ENCODE measurements at regions not wholly inside any gene's neighbourhood (a gene's known extent, or its start where the extent isn't known, plus 50 kb on each side); places are given as distances from the start of the nearest gene placed in this dataset.

DNA sequence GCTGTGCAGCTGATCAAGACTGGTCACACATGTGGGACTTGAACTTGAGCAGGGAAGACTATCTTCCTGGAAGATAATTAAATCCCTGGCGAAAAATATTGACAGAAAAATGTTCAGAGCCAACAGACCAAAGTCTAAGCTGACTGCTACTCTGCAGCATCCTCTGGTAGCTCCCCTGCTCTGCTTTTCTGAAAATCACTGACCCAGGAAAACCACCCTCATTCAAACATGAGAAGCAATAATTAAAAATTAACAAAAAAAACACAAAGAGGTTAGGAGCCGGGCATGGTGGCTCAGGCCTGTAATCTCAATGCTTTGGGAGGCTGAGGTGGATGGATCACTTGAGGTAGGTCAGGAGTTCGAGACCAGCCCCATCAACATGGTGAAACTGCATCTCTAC, 151.9 kb downstream of the SCG2 start:
- H3K4me3 Mint-ChIP-seq (ENCODE audit: unreplicated experiment) = no peak overlapping the region
- H3K36me3 Mint-ChIP-seq (ENCODE audit: unreplicated experiment) = peaks cover 4% of the 10 kb centered on the region
- H3K27me3 Mint-ChIP-seq (ENCODE audit: unreplicated experiment) = no peaks in the 10 kb centered on the region
- TF ChIP-seq, protein P1, sequence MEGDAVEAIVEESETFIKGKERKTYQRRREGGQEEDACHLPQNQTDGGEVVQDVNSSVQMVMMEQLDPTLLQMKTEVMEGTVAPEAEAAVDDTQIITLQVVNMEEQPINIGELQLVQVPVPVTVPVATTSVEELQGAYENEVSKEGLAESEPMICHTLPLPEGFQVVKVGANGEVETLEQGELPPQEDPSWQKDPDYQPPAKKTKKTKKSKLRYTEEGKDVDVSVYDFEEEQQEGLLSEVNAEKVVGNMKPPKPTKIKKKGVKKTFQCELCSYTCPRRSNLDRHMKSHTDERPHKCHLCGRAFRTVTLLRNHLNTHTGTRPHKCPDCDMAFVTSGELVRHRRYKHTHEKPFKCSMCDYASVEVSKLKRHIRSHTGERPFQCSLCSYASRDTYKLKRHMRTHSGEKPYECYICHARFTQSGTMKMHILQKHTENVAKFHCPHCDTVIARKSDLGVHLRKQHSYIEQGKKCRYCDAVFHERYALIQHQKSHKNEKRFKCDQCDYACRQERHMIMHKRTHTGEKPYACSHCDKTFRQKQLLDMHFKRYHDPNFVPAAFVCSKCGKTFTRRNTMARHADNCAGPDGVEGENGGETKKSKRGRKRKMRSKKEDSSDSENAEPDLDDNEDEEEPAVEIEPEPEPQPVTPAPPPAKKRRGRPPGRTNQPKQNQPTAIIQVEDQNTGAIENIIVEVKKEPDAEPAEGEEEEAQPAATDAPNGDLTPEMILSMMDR (IDR thresholded peaks at IDR 0.05; ENCODE audit: partially characterized antibody, unreplicated experiment) = no peak
- no peaks in the 10 kb centered on the region for H3K4me1 Mint-ChIP-seq (ENCODE audit: low read depth, unreplicated experiment)
- H3K9me3 Mint-ChIP-seq (ENCODE audit: unreplicated experiment) = no peaks in the 10 kb centered on the region
- no peak overlapping the region for H3K27ac Mint-ChIP-seq (ENCODE audit: unreplicated experiment)
- DNase-seq = no peak

DNA sequence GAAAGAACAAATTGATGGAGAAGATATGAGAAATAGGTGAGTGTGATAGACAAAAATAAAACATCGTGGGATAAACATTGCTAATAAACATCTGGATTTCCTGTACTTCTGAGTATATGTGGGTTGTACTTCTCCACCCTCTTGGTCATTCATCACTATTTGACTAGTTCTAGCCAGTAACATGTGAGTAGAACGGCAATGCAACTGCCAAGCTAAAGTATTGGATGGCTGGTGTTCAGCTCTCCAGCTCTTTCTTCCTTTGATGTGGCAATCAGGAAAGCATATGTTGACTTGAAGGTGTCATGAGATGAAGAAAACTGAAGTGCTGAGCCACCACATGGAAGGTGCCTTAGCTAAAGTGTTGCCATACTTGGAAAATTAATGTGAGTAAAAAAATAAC, 144.9 kb downstream of the SCG2 start:
- H3K4me1 Mint-ChIP-seq (ENCODE audit: low read depth, unreplicated experiment) = no peaks in the 10 kb centered on the region
- no peak for DNase-seq
- H3K27me3 Mint-ChIP-seq (ENCODE audit: unreplicated experiment) = no peaks in the 10 kb centered on the region
- peaks cover 7% of the 10 kb centered on the region for H3K36me3 Mint-ChIP-seq (ENCODE audit: unreplicated experiment)
- TF ChIP-seq, protein P1 (IDR thresholded peaks at IDR 0.05; ENCODE audit: partially characterized antibody, unreplicated experiment) = no peak
- peaks cover 4% of the 10 kb centered on the region for H3K9me3 Mint-ChIP-seq (ENCODE audit: unreplicated experiment)
- no peak overlapping the region for H3K27ac Mint-ChIP-seq (ENCODE audit: unreplicated experiment)
- H3K4me3 Mint-ChIP-seq (ENCODE audit: unreplicated experiment) = no peak overlapping the region

DNA sequence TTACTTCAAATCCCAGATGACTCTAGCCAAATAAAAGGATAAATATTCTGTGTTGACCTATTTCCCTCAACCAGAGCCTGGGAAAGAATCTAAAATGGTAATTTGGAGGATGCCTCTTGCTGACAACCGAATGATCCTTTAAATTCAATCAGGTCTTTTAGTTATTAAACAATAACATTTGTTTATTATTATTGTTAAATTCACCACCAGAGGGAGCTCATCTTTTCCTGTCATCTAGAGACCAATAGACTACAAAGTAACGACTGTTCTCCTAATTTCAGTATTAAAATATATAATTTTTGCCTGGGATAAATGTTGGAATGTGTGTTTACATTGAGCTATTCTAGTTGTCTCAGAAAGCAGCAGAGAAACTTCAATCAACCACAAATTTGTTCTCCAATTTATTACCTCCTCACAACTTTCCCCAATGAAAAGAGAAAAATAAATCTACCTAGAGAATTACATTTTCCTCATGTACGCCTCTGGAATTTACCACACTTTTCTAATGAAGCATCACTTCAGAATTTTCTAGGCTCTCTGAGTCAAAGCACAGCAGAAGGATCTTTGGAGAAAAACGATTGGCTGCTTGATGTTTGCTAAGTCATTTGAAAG, 142.7 kb downstream of the SCG2 start:
- no peak overlapping the region for H3K27ac Mint-ChIP-seq (ENCODE audit: unreplicated experiment)

GRCh38 chr2:223460209-223460608, 142.0 kb downstream of the SCG2 start:
- no peak for DNase-seq
- H3K4me3 Mint-ChIP-seq (ENCODE audit: unreplicated experiment) = no peak overlapping the region
- TF ChIP-seq, protein P1 (IDR thresholded peaks at IDR 0.05; ENCODE audit: partially characterized antibody, unreplicated experiment) = no peak
- H3K27me3 Mint-ChIP-seq (ENCODE audit: unreplicated experiment) = no peaks in the 10 kb centered on the region
- H3K27ac Mint-ChIP-seq (ENCODE audit: unreplicated experiment) = no peak overlapping the region
- no peaks in the 10 kb centered on the region for H3K4me1 Mint-ChIP-seq (ENCODE audit: low read depth, unreplicated experiment)
- peaks cover 5% of the 10 kb centered on the region for H3K9me3 Mint-ChIP-seq (ENCODE audit: unreplicated experiment)
- H3K36me3 Mint-ChIP-seq (ENCODE audit: unreplicated experiment) = peaks cover 13% of the 10 kb centered on the region

More for the DNA sequence above, 142.7 kb downstream of the SCG2 start:
- Mint-ChIP-seq H3K4me3 (ENCODE audit: unreplicated experiment) (no peak overlapping the region), H3K27me3 (ENCODE audit: unreplicated experiment) (no peaks in the 10 kb centered on the region), H3K4me1 (ENCODE audit: low read depth, unreplicated experiment) (no peaks in the 10 kb centered on the region), H3K36me3 (ENCODE audit: unreplicated experiment) (peaks cover 13% of the 10 kb centered on the region), H3K9me3 (ENCODE audit: unreplicated experiment) (peaks cover 5% of the 10 kb centered on the region)
- no peak for DNase-seq
- TF ChIP-seq, protein P1 (IDR thresholded peaks at IDR 0.05; ENCODE audit: partially characterized antibody, unreplicated experiment) = peak; percentile 81

- no peak overlapping the region for H3K27ac Mint-ChIP-seq (ENCODE audit: unreplicated experiment)
- no peak overlapping the region for H3K4me3 Mint-ChIP-seq (ENCODE audit: unreplicated experiment)
- H3K36me3 Mint-ChIP-seq (ENCODE audit: unreplicated experiment) = peaks cover 18% of the 10 kb centered on the region
- TF ChIP-seq, protein P1 (IDR thresholded peaks at IDR 0.05; ENCODE audit: partially characterized antibody, unreplicated experiment) = no peak
- DNase-seq = no peak
- H3K27me3 Mint-ChIP-seq (ENCODE audit: unreplicated experiment) = no peaks in the 10 kb centered on the region
- no peaks in the 10 kb centered on the region for H3K4me1 Mint-ChIP-seq (ENCODE audit: low read depth, unreplicated experiment)
- H3K9me3 Mint-ChIP-seq (ENCODE audit: unreplicated experiment) = peaks cover 5% of the 10 kb centered on the region
Observed at GRCh38 chr2:223460774-223461211, 141.4 kb downstream of the SCG2 start.
